Suppressor macrophage treated with lipopolysaccharide for 1 hour (primary cell): ENCODE measurements at regions not wholly inside any gene's neighbourhood (a gene's known extent, or its start where the extent isn't known, plus 50 kb on each side); places are given as distances from the start of the nearest gene placed in this dataset.
"Not testable (repeated sequence)": the region's sequence is repeated elsewhere in the genome, so short reads cannot be mapped to it uniquely, and the experiment has no call there.

Experiments used
- DNase-seq, 3 donors: peaks; one replicate each; pipeline ENCODE4 v3.0.0-alpha.2; 2020 to 2022

- no peak for DNase-seq
Observed at GRCh38 chr2:52416340-52416739, 1351.3 kb upstream of the CHAC2 start.

GRCh38 chr2:52414561-52415295, 1352.9 kb upstream of the CHAC2 start:
- DNase-seq: no peak

GRCh38 chr2:52409308-52410118, 1358.1 kb upstream of the CHAC2 start:
- DNase-seq: not testable (repeated sequence)

- DNase-seq: no peak
Observed at GRCh38 chr2:52405980-52406379, 1361.6 kb upstream of the CHAC2 start.

- no peak for DNase-seq
Observed at GRCh38 chr2:52404866-52405265, 1362.7 kb upstream of the CHAC2 start.

- no peak for DNase-seq
Observed at GRCh38 chr2:52404046-52404445, 1363.6 kb upstream of the CHAC2 start.

GRCh38 chr2:52402128-52402527, 1365.5 kb upstream of the CHAC2 start:
- no peak for DNase-seq

GRCh38 chr2:52396836-52397235, 1364.9 kb upstream of the NRXN1 start:
- no peak for DNase-seq

GRCh38 chr2:52395912-52396311, 1364.0 kb upstream of the NRXN1 start:
- DNase-seq: no peak

- DNase-seq: no peak
Observed at GRCh38 chr2:52391621-52392020, 1359.7 kb upstream of the NRXN1 start.

GRCh38 chr2:52390651-52391050, 1358.7 kb upstream of the NRXN1 start:
- no peak for DNase-seq

- no peak for DNase-seq
Observed at GRCh38 chr2:52387937-52388590, 1356.1 kb upstream of the NRXN1 start.

- no peak for DNase-seq
Observed at GRCh38 chr2:52386433-52387030, 1354.6 kb upstream of the NRXN1 start.

GRCh38 chr2:52383541-52383940, 1351.6 kb upstream of the NRXN1 start:
- no peak for DNase-seq

GRCh38 chr2:52369178-52369577, 1337.2 kb upstream of the NRXN1 start:
- DNase-seq: no peak

GRCh38 chr2:52368141-52368540, 1336.2 kb upstream of the NRXN1 start:
- no peak for DNase-seq

- no peak for DNase-seq
Observed at GRCh38 chr2:52365946-52366345, 1334.0 kb upstream of the NRXN1 start.

GRCh38 chr2:52356556-52356955, 1324.6 kb upstream of the NRXN1 start:
- DNase-seq: no peak

- no peak for DNase-seq
Observed at GRCh38 chr2:52347292-52347691, 1315.4 kb upstream of the NRXN1 start.

GRCh38 chr2:52345676-52346075, 1313.7 kb upstream of the NRXN1 start:
- DNase-seq: no peak

- DNase-seq: no peak
Observed at GRCh38 chr2:52345082-52345481, 1313.2 kb upstream of the NRXN1 start.

GRCh38 chr2:52343706-52344266, 1311.9 kb upstream of the NRXN1 start:
- no peak for DNase-seq

GRCh38 chr2:52343010-52343409, 1311.1 kb upstream of the NRXN1 start:
- no peak for DNase-seq
